ENCODE measurements at regions not wholly inside any gene's neighbourhood (a gene's known extent, or its start where the extent isn't known, plus 50 kb on each side); places are given as distances from the start of the nearest gene placed in this dataset.

DNA sequence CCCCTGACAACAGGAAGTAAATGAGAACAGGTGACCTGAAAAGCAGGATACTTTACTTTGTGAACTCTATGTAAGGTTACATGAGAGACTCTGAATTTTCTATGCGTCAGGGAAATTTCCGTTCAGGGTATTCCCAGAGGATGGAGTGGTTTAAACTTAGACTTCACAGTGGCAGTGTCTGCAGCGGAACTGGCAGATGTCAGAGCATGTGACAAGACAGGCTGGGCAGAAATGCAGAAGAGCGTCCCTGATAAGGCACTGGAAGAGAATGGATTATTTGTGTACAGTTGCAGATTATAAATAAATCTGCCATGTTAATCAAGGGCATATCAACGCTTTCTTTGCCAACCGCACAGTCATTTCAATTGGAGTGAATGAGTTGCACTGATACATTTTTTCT, 598.4 kb upstream of the ZNF717 start:
- TF ChIP-seq, protein P1, sequence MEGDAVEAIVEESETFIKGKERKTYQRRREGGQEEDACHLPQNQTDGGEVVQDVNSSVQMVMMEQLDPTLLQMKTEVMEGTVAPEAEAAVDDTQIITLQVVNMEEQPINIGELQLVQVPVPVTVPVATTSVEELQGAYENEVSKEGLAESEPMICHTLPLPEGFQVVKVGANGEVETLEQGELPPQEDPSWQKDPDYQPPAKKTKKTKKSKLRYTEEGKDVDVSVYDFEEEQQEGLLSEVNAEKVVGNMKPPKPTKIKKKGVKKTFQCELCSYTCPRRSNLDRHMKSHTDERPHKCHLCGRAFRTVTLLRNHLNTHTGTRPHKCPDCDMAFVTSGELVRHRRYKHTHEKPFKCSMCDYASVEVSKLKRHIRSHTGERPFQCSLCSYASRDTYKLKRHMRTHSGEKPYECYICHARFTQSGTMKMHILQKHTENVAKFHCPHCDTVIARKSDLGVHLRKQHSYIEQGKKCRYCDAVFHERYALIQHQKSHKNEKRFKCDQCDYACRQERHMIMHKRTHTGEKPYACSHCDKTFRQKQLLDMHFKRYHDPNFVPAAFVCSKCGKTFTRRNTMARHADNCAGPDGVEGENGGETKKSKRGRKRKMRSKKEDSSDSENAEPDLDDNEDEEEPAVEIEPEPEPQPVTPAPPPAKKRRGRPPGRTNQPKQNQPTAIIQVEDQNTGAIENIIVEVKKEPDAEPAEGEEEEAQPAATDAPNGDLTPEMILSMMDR (IDR thresholded peaks at IDR 0.05), result no peak
- TF ChIP-seq POLR2A (IDR thresholded peaks at IDR 0.05), result no peak

All from lower leg skin (tissue), 3 donors.